Stimulated activated CD8-positive, alpha-beta memory T cell treated with anti-CD3 and anti-CD28 coated beads, Interleukin-15, amount 100 ng/mL, for 4 hours (primary cell): ENCODE measurements at regions not wholly inside any gene's neighbourhood (a gene's known extent, or its start where the extent isn't known, plus 50 kb on each side); places are given as distances from the start of the nearest gene placed in this dataset.

ENCODE experiments used
- DNase-seq, 2 donors: peaks; one replicate each; pipeline ENCODE4 v3.0.0-alpha.2; 2020; ENCODE audit warnings: low read depth in 2 of 2

- no peak for DNase-seq
These were observed 1368.4 kb upstream of the CELF4 start for GRCh38 chr18:38933910-38934510.

- no peak for DNase-seq
These were observed 1367.7 kb upstream of the CELF4 start for GRCh38 chr18:38933322-38933721.

- DNase-seq: no peak
These were observed 1367.2 kb upstream of the CELF4 start for GRCh38 chr18:38932752-38933151.

GRCh38 chr18:38931754-38932050 lies 1366.1 kb upstream of the CELF4 start:
- DNase-seq: no peak

- no peak for DNase-seq
These were observed 1365.5 kb upstream of the CELF4 start for GRCh38 chr18:38930881-38931753.

- DNase-seq: no peak
These were observed 1357.9 kb upstream of the CELF4 start for GRCh38 chr18:38923540-38923939.

DNA sequence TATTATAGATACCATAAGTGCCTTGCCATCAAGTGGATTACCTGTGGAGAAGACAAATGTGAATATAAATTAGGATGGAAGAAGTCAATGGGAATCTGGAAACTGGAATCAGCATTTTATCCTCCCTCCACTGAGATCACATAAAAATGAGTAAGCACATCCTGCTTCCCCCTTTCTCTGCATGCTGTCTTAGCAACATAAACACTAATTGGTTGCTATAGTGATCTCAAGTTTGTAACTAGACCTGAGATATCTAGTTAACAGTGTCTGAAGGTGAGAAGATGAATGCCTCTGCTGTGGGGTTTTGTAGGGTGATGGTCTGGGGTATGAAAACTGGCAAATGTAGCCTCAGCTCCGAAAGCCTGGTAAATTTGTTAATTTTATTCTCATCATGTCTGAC lies 1357.5 kb upstream of the CELF4 start:
- no peak for DNase-seq

- DNase-seq: no peak
These were observed 1344.4 kb upstream of the CELF4 start for GRCh38 chr18:38909972-38910371.

DNA sequence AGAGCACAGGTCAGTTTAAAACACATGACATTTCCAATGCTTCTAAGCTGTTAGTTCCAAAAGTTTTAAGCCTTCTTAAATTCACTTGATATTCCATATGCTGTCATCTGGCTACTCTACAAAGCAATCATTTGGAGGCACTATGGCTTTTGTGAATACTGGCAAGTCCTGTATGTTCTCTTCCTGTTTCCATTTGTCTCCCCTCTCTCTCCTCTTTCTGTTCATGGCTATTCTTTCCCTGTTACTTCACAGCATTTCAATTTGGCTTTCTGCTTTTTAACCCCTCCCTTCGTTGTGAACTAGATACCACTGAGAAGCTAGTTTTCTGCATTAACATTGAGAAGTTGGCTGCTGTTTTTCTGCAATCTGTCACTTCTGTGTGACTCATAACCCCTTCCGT lies 1337.2 kb upstream of the CELF4 start:
- no peak for DNase-seq

DNA sequence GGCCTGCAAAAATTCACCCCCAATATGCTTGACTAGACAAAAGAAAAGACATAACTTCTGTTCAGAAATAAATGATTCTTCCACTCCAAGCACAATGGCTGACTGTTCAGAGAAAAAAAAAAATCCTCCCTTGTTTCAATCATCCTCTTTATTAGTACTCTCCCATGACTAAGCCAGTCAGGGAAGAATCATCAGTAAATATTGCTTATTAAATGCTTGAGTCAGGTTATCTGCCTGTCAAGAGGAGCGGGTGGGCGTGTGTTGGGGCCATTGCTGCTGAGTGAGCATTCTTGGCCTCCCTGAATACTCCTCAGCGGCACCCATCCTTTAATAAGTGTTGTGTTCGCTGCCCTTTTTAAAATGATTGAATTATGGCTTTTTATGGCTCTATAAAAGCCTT lies 1334.8 kb upstream of the CELF4 start:
- DNase-seq: no peak

DNA sequence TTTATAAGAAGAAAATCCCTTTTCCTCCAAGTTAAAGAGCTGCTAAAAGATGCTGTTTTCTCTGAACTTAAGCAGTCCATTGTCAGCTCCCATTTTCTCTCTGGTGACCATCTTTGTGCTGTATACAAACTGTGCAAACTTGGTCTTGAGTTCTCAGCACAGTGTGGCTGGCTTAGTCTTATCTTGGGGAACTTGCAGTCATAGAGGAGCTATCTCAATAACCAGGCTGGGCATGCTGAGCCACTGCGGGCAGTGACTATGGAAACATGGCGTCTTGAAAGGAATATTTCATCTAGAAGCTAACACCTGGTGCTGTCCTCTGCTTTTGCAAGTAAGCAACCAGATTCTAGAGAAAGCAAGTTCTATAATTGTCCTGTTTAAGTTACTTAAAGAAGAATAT lies 1334.4 kb upstream of the CELF4 start:
- DNase-seq: no peak

GRCh38 chr18:38899252-38899651 lies 1333.7 kb upstream of the CELF4 start:
- DNase-seq: no peak

DNA sequence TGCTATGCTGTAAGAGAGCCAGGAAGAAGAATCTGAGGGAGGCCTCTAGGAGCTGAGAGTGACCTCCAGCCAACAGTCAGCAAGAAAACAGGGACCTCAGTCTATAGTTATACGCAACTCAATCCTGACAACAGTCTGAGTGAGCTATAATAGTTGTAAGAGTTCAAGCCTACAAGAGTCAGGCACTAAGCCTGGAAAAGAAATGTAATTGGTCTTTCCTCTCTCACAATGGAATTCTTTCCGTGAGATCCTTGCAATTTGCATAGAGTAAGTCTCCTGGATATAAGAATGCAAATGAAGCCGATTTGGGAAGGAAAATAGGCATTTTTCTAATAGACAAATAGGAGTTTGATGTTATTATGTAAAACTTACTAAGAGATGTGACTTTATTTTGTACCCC lies 1332.6 kb upstream of the CELF4 start:
- DNase-seq: no peak

GRCh38 chr18:38895560-38895959 lies 1330.0 kb upstream of the CELF4 start:
- DNase-seq: no peak

DNA sequence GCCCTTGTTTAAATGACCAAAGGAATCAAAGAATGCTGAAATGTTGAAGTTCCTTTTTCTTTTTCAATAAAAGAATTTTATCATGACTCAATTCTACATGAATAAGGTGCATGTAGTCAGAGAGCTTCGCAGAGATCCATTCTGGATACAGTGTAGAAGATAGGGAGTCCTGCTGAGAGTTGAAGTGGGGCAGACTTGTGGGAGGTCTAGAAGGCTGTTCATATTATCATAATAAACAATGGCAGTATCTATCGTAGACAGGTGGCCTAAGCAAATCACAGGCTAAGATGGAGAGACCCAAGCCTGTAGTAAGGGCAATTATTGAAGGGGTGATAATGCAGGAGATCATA lies 1322.0 kb upstream of the CELF4 start:
- no peak for DNase-seq

- DNase-seq: no peak
These were observed 1321.5 kb upstream of the CELF4 start for GRCh38 chr18:38886861-38887670.

- no peak for DNase-seq
These were observed 1320.6 kb upstream of the CELF4 start for GRCh38 chr18:38886235-38886634.

- DNase-seq: no peak
These were observed 1318.5 kb upstream of the CELF4 start for GRCh38 chr18:38884050-38884449.

- DNase-seq: no peak
These were observed 1317.5 kb upstream of the CELF4 start for GRCh38 chr18:38883111-38883510.

GRCh38 chr18:38879871-38880270 lies 1314.3 kb upstream of the CELF4 start:
- DNase-seq: no peak

DNA sequence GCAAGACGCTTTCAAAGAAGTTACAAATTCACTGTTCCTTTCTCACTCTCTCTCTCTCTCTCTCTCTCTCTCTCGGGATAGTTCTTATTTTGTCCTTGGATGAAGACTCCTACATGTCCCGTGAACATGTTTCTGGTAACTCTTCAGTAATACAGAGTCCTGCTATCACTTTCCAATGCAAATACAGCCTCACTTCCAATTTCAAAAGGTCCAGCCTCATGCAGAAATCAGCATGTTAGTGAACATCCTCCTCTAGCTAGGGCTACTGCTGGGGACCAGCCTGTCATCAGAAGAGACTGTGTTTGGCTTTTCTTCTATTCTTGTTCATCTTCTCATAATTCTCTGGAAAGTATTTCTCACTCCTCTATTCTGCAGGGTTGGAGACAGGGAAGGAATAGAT lies 1306.7 kb upstream of the CELF4 start:
- DNase-seq: no peak

GRCh38 chr18:38868757-38869156 lies 1303.2 kb upstream of the CELF4 start:
- no peak for DNase-seq

DNA sequence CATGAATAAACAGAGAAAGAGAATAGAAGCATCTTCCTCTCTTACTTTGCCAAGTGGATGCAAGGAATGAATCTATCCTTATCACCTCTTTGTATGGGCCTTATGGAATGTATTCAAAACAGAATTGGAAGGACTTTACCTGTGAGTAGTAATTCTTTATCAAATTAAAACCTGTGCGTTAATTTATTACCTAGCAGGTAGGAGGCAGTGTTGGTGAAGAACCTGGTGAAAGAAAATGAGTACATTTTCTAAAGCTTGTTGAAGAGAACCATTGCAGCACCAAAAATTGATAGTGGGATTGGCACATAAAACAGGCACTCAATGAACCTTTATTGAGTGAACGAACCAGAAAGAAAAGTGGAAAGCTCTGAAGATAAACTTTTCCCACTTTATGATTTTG lies 1302.1 kb upstream of the CELF4 start:
- DNase-seq: no peak
